ENCODE measurements at regions not wholly inside any gene's neighbourhood (a gene's known extent, or its start where the extent isn't known, plus 50 kb on each side); places are given as distances from the start of the nearest gene placed in this dataset.

- Histone ChIP-seq H2AFZ (no peak overlapping the region), H3F3A (replicated peaks; ENCODE audit: low read depth) (no peaks in the 10 kb centered on the region), H3K36me3 (ENCODE audit: insufficient read depth) (no peaks in the 10 kb centered on the region; the same call in 1 of the 2 replicates), H3K4me3 (no peak overlapping the region), H3K27me3 (ENCODE audit: insufficient read depth) (no peaks in the 10 kb centered on the region), H3K4me1 (ENCODE audit: insufficient read depth) (peaks cover 8% of the 10 kb centered on the region; the same call in 1 of the 2 replicates), H3K4me2 (no peak overlapping the region), H3K9me2 (ENCODE audit: insufficient read depth) (no peaks in the 10 kb centered on the region; the same call in 1 of the 2 replicates), H3K79me2 (replicated peaks; ENCODE audit: insufficient read depth) (no peaks in the 10 kb centered on the region), H3K27ac (ENCODE audit: low read depth) (no peak overlapping the region), H4K20me1 (replicated peaks; ENCODE audit: insufficient read depth) (no peaks in the 10 kb centered on the region)
- TF ChIP-seq STAT1 (IDR thresholded peaks at IDR 0.05; ENCODE audit: unreplicated experiment) (no peak), JUNB (IDR thresholded peaks at IDR 0.05; ENCODE audit: unreplicated experiment) (no peak), CREB1 (CRISPR knock-in tag; IDR thresholded peaks at IDR 0.05; ENCODE audit: low read depth) (no peak)
- H3K36me3 Mint-ChIP-seq (ENCODE audit: low read depth) = no peaks in the 10 kb centered on the region
- no peaks in the 10 kb centered on the region for H3K27me3 Mint-ChIP-seq (ENCODE audit: insufficient read depth, low read depth, poor library complexity)
- ATAC-seq (no peak), DNase-seq (ENCODE audit: low spot score) (no peak)
- H3K9me3 Mint-ChIP-seq = no peaks in the 10 kb centered on the region
- H3K4me3 Mint-ChIP-seq = no peak overlapping the region
- H3K4me1 Mint-ChIP-seq = 0 out of 3 replicates have a peak, but pooled peaks cover 4% of the 10 kb centered on the region
- no peak overlapping the region for H3K27ac Mint-ChIP-seq
Observed at GRCh38 chr3:18290157-18290556, 135.0 kb downstream of the SATB1 start.

GRCh38 chr3:18288243-18288642 is 136.9 kb downstream of the SATB1 start:
- Mint-ChIP-seq H3K27me3 (ENCODE audit: insufficient read depth, low read depth, poor library complexity) (no peaks in the 10 kb centered on the region), H3K36me3 (ENCODE audit: low read depth) (no peaks in the 10 kb centered on the region), H3K9me3 (no peaks in the 10 kb centered on the region), H3K4me1 (no peaks in the 10 kb centered on the region; the same call in 2 of the 3 replicates), H3K4me3 (no peak overlapping the region), H3K27ac (no peak overlapping the region)
- H3K79me2 ChIP-seq (replicated peaks; ENCODE audit: insufficient read depth) = no peaks in the 10 kb centered on the region
- no peaks in the 10 kb centered on the region; the same call in 1 of the 2 replicates for H3K9me2 ChIP-seq (ENCODE audit: insufficient read depth)
- no peaks in the 10 kb centered on the region for H3K27me3 ChIP-seq (ENCODE audit: insufficient read depth)
- no peak overlapping the region for H2AFZ ChIP-seq
- H3K36me3 ChIP-seq (ENCODE audit: insufficient read depth) = no peaks in the 10 kb centered on the region; the same call in 1 of the 2 replicates
- H3K4me1 ChIP-seq (ENCODE audit: insufficient read depth) = 0 out of 2 replicates have a peak, but pooled peaks cover 3% of the 10 kb centered on the region
- ATAC-seq (no peak), DNase-seq (ENCODE audit: low spot score) (no peak)
- no peak overlapping the region for H3K27ac ChIP-seq (ENCODE audit: low read depth)
- H3F3A ChIP-seq (replicated peaks; ENCODE audit: low read depth) = no peaks in the 10 kb centered on the region
- TF ChIP-seq ZNF114 (CRISPR knock-in tag; IDR thresholded peaks at IDR 0.05) = no peak
- TF ChIP-seq JUNB (IDR thresholded peaks at IDR 0.05; ENCODE audit: unreplicated experiment) = no peak
- no peak for TF ChIP-seq NANOG (IDR thresholded peaks at IDR 0.05; ENCODE audit: borderline replicate concordance)
- TF ChIP-seq ZNF331 (CRISPR knock-in tag; IDR thresholded peaks at IDR 0.05; ENCODE audit: low read depth) = no peak
- no peak for TF ChIP-seq EZH2phosphoT487 (IDR thresholded peaks at IDR 0.05; ENCODE audit: unreplicated experiment)
- no peak for TF ChIP-seq EZH2 (IDR thresholded peaks at IDR 0.05; ENCODE audit: low read depth, unreplicated experiment)
- TF ChIP-seq STAT1 (IDR thresholded peaks at IDR 0.05; ENCODE audit: unreplicated experiment) = no peak
- TF ChIP-seq, protein P1, sequence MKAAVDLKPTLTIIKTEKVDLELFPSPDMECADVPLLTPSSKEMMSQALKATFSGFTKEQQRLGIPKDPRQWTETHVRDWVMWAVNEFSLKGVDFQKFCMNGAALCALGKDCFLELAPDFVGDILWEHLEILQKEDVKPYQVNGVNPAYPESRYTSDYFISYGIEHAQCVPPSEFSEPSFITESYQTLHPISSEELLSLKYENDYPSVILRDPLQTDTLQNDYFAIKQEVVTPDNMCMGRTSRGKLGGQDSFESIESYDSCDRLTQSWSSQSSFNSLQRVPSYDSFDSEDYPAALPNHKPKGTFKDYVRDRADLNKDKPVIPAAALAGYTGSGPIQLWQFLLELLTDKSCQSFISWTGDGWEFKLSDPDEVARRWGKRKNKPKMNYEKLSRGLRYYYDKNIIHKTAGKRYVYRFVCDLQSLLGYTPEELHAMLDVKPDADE (IDR thresholded peaks at IDR 0.05) = no peak
- H3K4me3 ChIP-seq = no peak overlapping the region
- no peak overlapping the region for H3K4me2 ChIP-seq
- H4K20me1 ChIP-seq (replicated peaks; ENCODE audit: insufficient read depth) = no peaks in the 10 kb centered on the region

GRCh38 chr3:18284716-18285115 is 140.4 kb downstream of the SATB1 start:
- H3K9me3 Mint-ChIP-seq = no peaks in the 10 kb centered on the region
- Histone ChIP-seq H3K79me2 (replicated peaks; ENCODE audit: insufficient read depth) (no peaks in the 10 kb centered on the region), H3K27ac (ENCODE audit: low read depth) (no peak overlapping the region), H3F3A (replicated peaks; ENCODE audit: low read depth) (no peaks in the 10 kb centered on the region), H3K4me1 (ENCODE audit: insufficient read depth) (0 out of 2 replicates have a peak, but pooled peaks cover 3% of the 10 kb centered on the region), H3K4me2 (no peak overlapping the region), H3K4me3 (no peak overlapping the region), H3K9me2 (ENCODE audit: insufficient read depth) (no peaks in the 10 kb centered on the region; the same call in 1 of the 2 replicates), H4K20me1 (replicated peaks; ENCODE audit: insufficient read depth) (no peaks in the 10 kb centered on the region), H3K27me3 (ENCODE audit: insufficient read depth) (no peaks in the 10 kb centered on the region), H2AFZ (no peak overlapping the region), H3K36me3 (ENCODE audit: insufficient read depth) (no peaks in the 10 kb centered on the region; the same call in 1 of the 2 replicates)
- no peak overlapping the region for H3K4me3 Mint-ChIP-seq
- H3K27me3 Mint-ChIP-seq (ENCODE audit: insufficient read depth, low read depth, poor library complexity) = no peaks in the 10 kb centered on the region
- ATAC-seq (no peak), DNase-seq (ENCODE audit: low spot score) (no peak)
- no peaks in the 10 kb centered on the region for H3K36me3 Mint-ChIP-seq (ENCODE audit: low read depth)
- H3K27ac Mint-ChIP-seq = no peak overlapping the region
- H3K4me1 Mint-ChIP-seq = no peaks in the 10 kb centered on the region; the same call in 2 of the 3 replicates
- TF ChIP-seq JUNB (IDR thresholded peaks at IDR 0.05; ENCODE audit: unreplicated experiment) = no peak
- TF ChIP-seq EZH2 (IDR thresholded peaks at IDR 0.05; ENCODE audit: low read depth, unreplicated experiment) = no peak
- no peak for TF ChIP-seq ZNF331 (CRISPR knock-in tag; IDR thresholded peaks at IDR 0.05; ENCODE audit: low read depth)
- TF ChIP-seq, protein P2, sequence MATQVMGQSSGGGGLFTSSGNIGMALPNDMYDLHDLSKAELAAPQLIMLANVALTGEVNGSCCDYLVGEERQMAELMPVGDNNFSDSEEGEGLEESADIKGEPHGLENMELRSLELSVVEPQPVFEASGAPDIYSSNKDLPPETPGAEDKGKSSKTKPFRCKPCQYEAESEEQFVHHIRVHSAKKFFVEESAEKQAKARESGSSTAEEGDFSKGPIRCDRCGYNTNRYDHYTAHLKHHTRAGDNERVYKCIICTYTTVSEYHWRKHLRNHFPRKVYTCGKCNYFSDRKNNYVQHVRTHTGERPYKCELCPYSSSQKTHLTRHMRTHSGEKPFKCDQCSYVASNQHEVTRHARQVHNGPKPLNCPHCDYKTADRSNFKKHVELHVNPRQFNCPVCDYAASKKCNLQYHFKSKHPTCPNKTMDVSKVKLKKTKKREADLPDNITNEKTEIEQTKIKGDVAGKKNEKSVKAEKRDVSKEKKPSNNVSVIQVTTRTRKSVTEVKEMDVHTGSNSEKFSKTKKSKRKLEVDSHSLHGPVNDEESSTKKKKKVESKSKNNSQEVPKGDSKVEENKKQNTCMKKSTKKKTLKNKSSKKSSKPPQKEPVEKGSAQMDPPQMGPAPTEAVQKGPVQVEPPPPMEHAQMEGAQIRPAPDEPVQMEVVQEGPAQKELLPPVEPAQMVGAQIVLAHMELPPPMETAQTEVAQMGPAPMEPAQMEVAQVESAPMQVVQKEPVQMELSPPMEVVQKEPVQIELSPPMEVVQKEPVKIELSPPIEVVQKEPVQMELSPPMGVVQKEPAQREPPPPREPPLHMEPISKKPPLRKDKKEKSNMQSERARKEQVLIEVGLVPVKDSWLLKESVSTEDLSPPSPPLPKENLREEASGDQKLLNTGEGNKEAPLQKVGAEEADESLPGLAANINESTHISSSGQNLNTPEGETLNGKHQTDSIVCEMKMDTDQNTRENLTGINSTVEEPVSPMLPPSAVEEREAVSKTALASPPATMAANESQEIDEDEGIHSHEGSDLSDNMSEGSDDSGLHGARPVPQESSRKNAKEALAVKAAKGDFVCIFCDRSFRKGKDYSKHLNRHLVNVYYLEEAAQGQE (IDR thresholded peaks at IDR 0.05; ENCODE audit: unreplicated experiment) = no peak
- no peak for TF ChIP-seq STAT1 (IDR thresholded peaks at IDR 0.05; ENCODE audit: unreplicated experiment)
- TF ChIP-seq, protein P3, sequence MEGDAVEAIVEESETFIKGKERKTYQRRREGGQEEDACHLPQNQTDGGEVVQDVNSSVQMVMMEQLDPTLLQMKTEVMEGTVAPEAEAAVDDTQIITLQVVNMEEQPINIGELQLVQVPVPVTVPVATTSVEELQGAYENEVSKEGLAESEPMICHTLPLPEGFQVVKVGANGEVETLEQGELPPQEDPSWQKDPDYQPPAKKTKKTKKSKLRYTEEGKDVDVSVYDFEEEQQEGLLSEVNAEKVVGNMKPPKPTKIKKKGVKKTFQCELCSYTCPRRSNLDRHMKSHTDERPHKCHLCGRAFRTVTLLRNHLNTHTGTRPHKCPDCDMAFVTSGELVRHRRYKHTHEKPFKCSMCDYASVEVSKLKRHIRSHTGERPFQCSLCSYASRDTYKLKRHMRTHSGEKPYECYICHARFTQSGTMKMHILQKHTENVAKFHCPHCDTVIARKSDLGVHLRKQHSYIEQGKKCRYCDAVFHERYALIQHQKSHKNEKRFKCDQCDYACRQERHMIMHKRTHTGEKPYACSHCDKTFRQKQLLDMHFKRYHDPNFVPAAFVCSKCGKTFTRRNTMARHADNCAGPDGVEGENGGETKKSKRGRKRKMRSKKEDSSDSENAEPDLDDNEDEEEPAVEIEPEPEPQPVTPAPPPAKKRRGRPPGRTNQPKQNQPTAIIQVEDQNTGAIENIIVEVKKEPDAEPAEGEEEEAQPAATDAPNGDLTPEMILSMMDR (conservative IDR thresholded peaks at IDR 0.05; ENCODE audit: low read depth in 2 of 2) = no peak
